ENCODE measurements at regions not wholly inside any gene's neighbourhood (a gene's known extent, or its start where the extent isn't known, plus 50 kb on each side); places are given as distances from the start of the nearest gene placed in this dataset.

DNA sequence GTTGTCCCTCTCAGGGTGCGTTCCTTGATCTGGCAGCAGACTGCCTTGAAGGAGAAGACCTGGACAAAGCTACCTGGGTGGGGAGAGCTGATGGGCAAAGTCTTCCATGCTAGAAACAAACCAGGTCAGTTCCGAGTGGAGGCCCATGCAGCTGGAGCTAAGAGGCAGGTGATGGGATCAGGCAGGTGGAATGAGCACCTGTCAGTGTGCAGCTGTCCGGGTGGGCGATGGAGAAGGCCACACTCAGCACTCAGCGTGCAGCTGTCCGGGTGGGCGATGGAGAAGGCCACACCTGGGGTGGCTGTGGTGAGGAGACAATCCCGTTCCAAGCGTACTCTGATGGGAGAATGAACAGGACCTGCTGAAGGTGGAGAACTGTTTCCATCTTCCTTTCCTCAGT is 237.3 kb upstream of the MYT1L start:
- H3K9me3 Mint-ChIP-seq (ENCODE audit: low read depth) = no peaks in the 10 kb centered on the region
- H3K4me3 Mint-ChIP-seq (ENCODE audit: low read depth) = no peak overlapping the region
- no peaks in the 10 kb centered on the region for H3K36me3 Mint-ChIP-seq (ENCODE audit: insufficient read depth)
- no peak for DNase-seq (ENCODE audit: low spot score, unreplicated experiment)
- no peak overlapping the region for H3K27ac Mint-ChIP-seq
- TF ChIP-seq, protein P1, sequence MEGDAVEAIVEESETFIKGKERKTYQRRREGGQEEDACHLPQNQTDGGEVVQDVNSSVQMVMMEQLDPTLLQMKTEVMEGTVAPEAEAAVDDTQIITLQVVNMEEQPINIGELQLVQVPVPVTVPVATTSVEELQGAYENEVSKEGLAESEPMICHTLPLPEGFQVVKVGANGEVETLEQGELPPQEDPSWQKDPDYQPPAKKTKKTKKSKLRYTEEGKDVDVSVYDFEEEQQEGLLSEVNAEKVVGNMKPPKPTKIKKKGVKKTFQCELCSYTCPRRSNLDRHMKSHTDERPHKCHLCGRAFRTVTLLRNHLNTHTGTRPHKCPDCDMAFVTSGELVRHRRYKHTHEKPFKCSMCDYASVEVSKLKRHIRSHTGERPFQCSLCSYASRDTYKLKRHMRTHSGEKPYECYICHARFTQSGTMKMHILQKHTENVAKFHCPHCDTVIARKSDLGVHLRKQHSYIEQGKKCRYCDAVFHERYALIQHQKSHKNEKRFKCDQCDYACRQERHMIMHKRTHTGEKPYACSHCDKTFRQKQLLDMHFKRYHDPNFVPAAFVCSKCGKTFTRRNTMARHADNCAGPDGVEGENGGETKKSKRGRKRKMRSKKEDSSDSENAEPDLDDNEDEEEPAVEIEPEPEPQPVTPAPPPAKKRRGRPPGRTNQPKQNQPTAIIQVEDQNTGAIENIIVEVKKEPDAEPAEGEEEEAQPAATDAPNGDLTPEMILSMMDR (IDR thresholded peaks at IDR 0.05; ENCODE audit: unreplicated experiment) = no peak
- peaks cover 26% of the 10 kb centered on the region for H3K27me3 Mint-ChIP-seq
- H3K4me1 Mint-ChIP-seq (ENCODE audit: low read depth) = peaks cover 2% of the 10 kb centered on the region

GRCh38 chr2:2567776-2568175 is 236.7 kb upstream of the MYT1L start:
- TF ChIP-seq, protein P1 (IDR thresholded peaks at IDR 0.05; ENCODE audit: unreplicated experiment) = no peak
- Mint-ChIP-seq H3K27ac (no peak overlapping the region), H3K4me3 (ENCODE audit: low read depth) (no peak overlapping the region), H3K9me3 (ENCODE audit: low read depth) (no peaks in the 10 kb centered on the region), H3K27me3 (peaks cover 30% of the 10 kb centered on the region), H3K36me3 (ENCODE audit: insufficient read depth) (no peaks in the 10 kb centered on the region), H3K4me1 (ENCODE audit: low read depth) (peaks cover 2% of the 10 kb centered on the region)
- no peak for DNase-seq (ENCODE audit: low spot score, unreplicated experiment)

DNA sequence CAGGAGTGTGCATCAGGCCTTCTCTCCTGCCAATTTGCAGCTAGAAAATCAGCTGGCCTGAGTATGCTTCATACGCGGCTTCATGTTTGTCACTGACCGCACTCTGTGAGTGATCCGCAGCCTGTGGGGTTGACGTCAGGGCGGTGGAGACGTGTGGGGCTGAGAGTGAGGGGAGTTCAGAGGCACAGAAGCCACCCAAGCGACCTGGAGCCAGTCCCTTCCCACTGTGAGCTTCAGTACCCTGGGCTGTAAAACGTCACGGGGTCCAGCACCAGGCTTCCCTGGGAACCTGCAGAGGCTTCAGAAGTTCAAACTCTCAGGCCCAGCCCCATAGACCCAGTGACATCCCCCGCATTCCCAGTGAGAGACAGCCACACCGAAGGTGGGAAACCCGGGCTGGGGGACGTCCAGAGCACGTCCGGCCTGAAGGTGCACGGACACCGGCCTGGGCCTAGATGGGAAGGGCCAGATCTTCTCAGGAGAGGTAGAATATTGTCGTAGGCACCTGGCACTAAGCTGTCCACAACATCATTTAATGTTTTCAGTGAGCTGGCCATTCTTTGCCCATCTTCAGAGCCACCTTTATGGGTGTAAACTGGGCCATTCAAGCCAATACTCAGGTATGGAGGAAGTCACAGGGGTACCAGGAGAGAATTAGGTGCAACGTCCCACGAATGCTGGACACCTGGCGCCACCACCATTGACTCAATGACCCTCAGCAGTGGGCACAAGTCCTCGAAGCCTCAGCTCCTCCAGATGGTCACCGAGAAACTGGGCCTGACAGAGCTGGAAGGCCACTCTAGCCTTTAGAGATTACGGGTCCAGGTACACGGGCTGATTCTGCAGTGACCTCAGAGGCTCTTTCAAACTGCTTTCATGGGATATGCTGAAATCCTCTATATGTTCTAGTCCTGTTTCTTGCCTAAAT is 235.6 kb upstream of the MYT1L start:
- no peak for DNase-seq (ENCODE audit: low spot score, unreplicated experiment)
- peaks cover 33% of the 10 kb centered on the region for H3K27me3 Mint-ChIP-seq
- no peak overlapping the region for H3K4me3 Mint-ChIP-seq (ENCODE audit: low read depth)
- no peaks in the 10 kb centered on the region for H3K36me3 Mint-ChIP-seq (ENCODE audit: insufficient read depth)
- no peaks in the 10 kb centered on the region for H3K9me3 Mint-ChIP-seq (ENCODE audit: low read depth)
- H3K4me1 Mint-ChIP-seq (ENCODE audit: low read depth) = peaks cover 2% of the 10 kb centered on the region
- TF ChIP-seq, protein P1 (IDR thresholded peaks at IDR 0.05; ENCODE audit: unreplicated experiment) = no peak
- no peak overlapping the region for H3K27ac Mint-ChIP-seq

DNA sequence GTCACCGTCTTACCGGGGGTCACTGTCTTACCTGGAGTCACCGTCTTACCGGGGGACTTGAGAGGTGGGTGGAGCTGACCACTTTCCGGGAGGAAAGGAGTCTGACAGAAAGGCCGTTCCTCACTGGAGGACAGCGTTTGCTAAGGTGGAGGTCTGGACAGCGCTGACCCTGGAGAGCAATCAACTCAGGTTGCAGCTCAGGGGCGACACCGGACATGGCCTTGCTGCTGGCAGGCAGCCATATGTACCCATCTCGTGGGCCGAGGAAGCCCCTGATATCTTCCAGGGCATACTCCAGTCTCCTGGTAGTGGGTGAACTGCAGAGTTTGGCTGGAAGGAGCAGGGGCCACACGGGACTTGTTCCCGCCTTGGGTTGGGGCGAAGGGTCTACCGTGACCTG is 234.6 kb upstream of the MYT1L start:
- DNase-seq (ENCODE audit: low spot score, unreplicated experiment) = no peak
- H3K9me3 Mint-ChIP-seq (ENCODE audit: low read depth) = no peaks in the 10 kb centered on the region
- no peak overlapping the region for H3K4me3 Mint-ChIP-seq (ENCODE audit: low read depth)
- peaks cover 39% of the 10 kb centered on the region for H3K27me3 Mint-ChIP-seq
- TF ChIP-seq, protein P1 (IDR thresholded peaks at IDR 0.05; ENCODE audit: unreplicated experiment) = no peak
- H3K36me3 Mint-ChIP-seq (ENCODE audit: insufficient read depth) = no peaks in the 10 kb centered on the region
- H3K4me1 Mint-ChIP-seq (ENCODE audit: low read depth) = peaks cover 2% of the 10 kb centered on the region
- H3K27ac Mint-ChIP-seq = no peak overlapping the region

- no peak overlapping the region for H3K4me3 Mint-ChIP-seq (ENCODE audit: low read depth)
- no peak for DNase-seq (ENCODE audit: low spot score, unreplicated experiment)
- no peaks in the 10 kb centered on the region for H3K9me3 Mint-ChIP-seq (ENCODE audit: low read depth)
- TF ChIP-seq, protein P1 (IDR thresholded peaks at IDR 0.05; ENCODE audit: unreplicated experiment) = no peak
- peaks cover 39% of the 10 kb centered on the region for H3K27me3 Mint-ChIP-seq
- peaks cover 2% of the 10 kb centered on the region for H3K4me1 Mint-ChIP-seq (ENCODE audit: low read depth)
- H3K36me3 Mint-ChIP-seq (ENCODE audit: insufficient read depth) = no peaks in the 10 kb centered on the region
- H3K27ac Mint-ChIP-seq = no peak overlapping the region
Observed at GRCh38 chr2:2564300-2565078, 233.4 kb upstream of the MYT1L start.

Measured in progenitor cell of endocrine pancreas (in vitro differentiated cells).